ENCODE measurements at regions not wholly inside any gene's neighbourhood (a gene's known extent, or its start where the extent isn't known, plus 50 kb on each side); places are given as distances from the start of the nearest gene placed in this dataset.

GRCh38 chr2:235180642-235181041 lies 228.8 kb downstream of the SH3BP4 start:
- H2BK5ac ChIP-seq (ENCODE audit: low read length) = no peak overlapping the region
- peaks cover 0 to 4% of the 10 kb centered on the region in 2 donors for H3K4me1 ChIP-seq (ENCODE audit: control insufficient read depth in 2 of 2, insufficient read depth in 1 of 2, low read depth in 1 of 2, low read length in 2 of 2)
- H2BK15ac ChIP-seq (ENCODE audit: low read length) = no peak overlapping the region
- no peak for DNase-seq (ENCODE audit: low spot score)
- no peak overlapping the region for H3K4ac ChIP-seq (ENCODE audit: low read length)
- no peak overlapping the region for H3K23ac ChIP-seq (ENCODE audit: low read depth, low read length, poor library complexity)
- H2BK12ac ChIP-seq (ENCODE audit: low read length) = no peak overlapping the region
- no peaks in the 10 kb centered on the region for H3K36me3 ChIP-seq (replicated peaks in 1 of 2; ENCODE audit: control insufficient read depth in 2 of 2, insufficient read depth in 2 of 2, low read length in 2 of 2)
- H3K79me1 ChIP-seq (ENCODE audit: low read depth, low read length) = no peaks in the 10 kb centered on the region
- H3K4me2 ChIP-seq (ENCODE audit: insufficient read depth, low read length, poor library complexity, severe bottlenecking) = no peak overlapping the region
- H3K9ac ChIP-seq (ENCODE audit: low read depth, low read length, poor library complexity) = no peak overlapping the region
- no peak overlapping the region for H3K27ac ChIP-seq (replicated peaks; ENCODE audit: low read length)
- H3K4me3 ChIP-seq (ENCODE audit: low read length in 2 of 2) = no peak overlapping the region
- H3K18ac ChIP-seq (ENCODE audit: low read length) = no peak overlapping the region
- H4K8ac ChIP-seq (ENCODE audit: low read depth, low read length) = no peak overlapping the region
- H4K91ac ChIP-seq (ENCODE audit: low read depth, low read length, poor library complexity) = no peak overlapping the region
- no peak overlapping the region for H2AK5ac ChIP-seq (ENCODE audit: low read depth, low read length)
- no CpG with 5 or more reads among the region's 6 CpGs for WGBS, 2 donors (ENCODE audit: extremely low coverage in 2 of 2, insufficient read length in 2 of 2, insufficient replicate concordance in 1 of 2)
- H3K27me3 ChIP-seq (ENCODE audit: control insufficient read depth in 3 of 3, insufficient read depth in 3 of 3, low read depth in 1 of 3, low read length in 3 of 3) = peaks cover 0 to 3% (median 0%) of the 10 kb centered on the region in 3 experiments
- H2AFZ ChIP-seq (ENCODE audit: low read length) = no peak overlapping the region
- H2BK120ac ChIP-seq (ENCODE audit: low read depth, low read length) = no peak overlapping the region
- H3K14ac ChIP-seq (ENCODE audit: low read length) = no peak overlapping the region
- H3K9me3 ChIP-seq (replicated peaks in 1 of 2; ENCODE audit: control insufficient read depth in 2 of 2, insufficient read depth in 1 of 2, low read depth in 1 of 2, low read length in 2 of 2) = no peaks in the 10 kb centered on the region

GRCh38 chr2:235183786-235184185 lies 232.0 kb downstream of the SH3BP4 start:
- no peak overlapping the region for H4K91ac ChIP-seq (ENCODE audit: low read depth, low read length, poor library complexity)
- H3K27me3 ChIP-seq (ENCODE audit: control insufficient read depth in 3 of 3, insufficient read depth in 3 of 3, low read depth in 1 of 3, low read length in 3 of 3) = peaks cover 0 to 8% (median 0%) of the 10 kb centered on the region in 3 experiments
- H2AFZ ChIP-seq (ENCODE audit: low read length) = no peak overlapping the region
- no peak overlapping the region for H3K4ac ChIP-seq (ENCODE audit: low read length)
- no peaks in the 10 kb centered on the region for H3K9me3 ChIP-seq (replicated peaks in 1 of 2; ENCODE audit: control insufficient read depth in 2 of 2, insufficient read depth in 1 of 2, low read depth in 1 of 2, low read length in 2 of 2)
- H3K23ac ChIP-seq (ENCODE audit: low read depth, low read length, poor library complexity) = no peak overlapping the region
- H2BK120ac ChIP-seq (ENCODE audit: low read depth, low read length) = no peak overlapping the region
- no peak overlapping the region for H2BK15ac ChIP-seq (ENCODE audit: low read length)
- H4K8ac ChIP-seq (ENCODE audit: low read depth, low read length) = no peak overlapping the region
- no peak overlapping the region for H3K14ac ChIP-seq (ENCODE audit: low read length)
- no peak overlapping the region for H2BK5ac ChIP-seq (ENCODE audit: low read length)
- H2AK5ac ChIP-seq (ENCODE audit: low read depth, low read length) = no peak overlapping the region
- no peak overlapping the region for H3K27ac ChIP-seq (replicated peaks; ENCODE audit: low read length)
- no peak for DNase-seq (ENCODE audit: low spot score)
- no peak overlapping the region for H2BK12ac ChIP-seq (ENCODE audit: low read length)
- no peaks in the 10 kb centered on the region for H3K36me3 ChIP-seq (replicated peaks in 1 of 2; ENCODE audit: control insufficient read depth in 2 of 2, insufficient read depth in 2 of 2, low read length in 2 of 2)
- no peak overlapping the region for H3K9ac ChIP-seq (ENCODE audit: low read depth, low read length, poor library complexity)
- no peak overlapping the region for H3K4me2 ChIP-seq (ENCODE audit: insufficient read depth, low read length, poor library complexity, severe bottlenecking)
- peaks cover 0 to 4% of the 10 kb centered on the region in 2 donors for H3K4me1 ChIP-seq (ENCODE audit: control insufficient read depth in 2 of 2, insufficient read depth in 1 of 2, low read depth in 1 of 2, low read length in 2 of 2)
- no peak overlapping the region for H3K18ac ChIP-seq (ENCODE audit: low read length)
- no peaks in the 10 kb centered on the region for H3K79me1 ChIP-seq (ENCODE audit: low read depth, low read length)
- no peak overlapping the region for H3K4me3 ChIP-seq (ENCODE audit: low read length in 2 of 2)

GRCh38 chr2:235187806-235188205 lies 236.0 kb downstream of the SH3BP4 start:
- DNase-seq (ENCODE audit: low spot score) = no peak
- Histone ChIP-seq H2BK15ac (ENCODE audit: low read length) (peak overlapping the region; percentile 23), H3K4me3 (ENCODE audit: low read length in 2 of 2) (no peak overlapping the region), H3K23ac (ENCODE audit: low read depth, low read length, poor library complexity) (no peak overlapping the region), H3K4ac (ENCODE audit: low read length) (no peak overlapping the region), H3K36me3 (replicated peaks in 1 of 2; ENCODE audit: control insufficient read depth in 2 of 2, insufficient read depth in 2 of 2, low read length in 2 of 2) (no peaks in the 10 kb centered on the region), H4K8ac (ENCODE audit: low read depth, low read length) (no peak overlapping the region), H3K27ac (replicated peaks; ENCODE audit: low read length) (no peak overlapping the region), H2AFZ (ENCODE audit: low read length) (no peak overlapping the region), H3K18ac (ENCODE audit: low read length) (no peak overlapping the region), H2BK120ac (ENCODE audit: low read depth, low read length) (no peak overlapping the region), H2BK12ac (ENCODE audit: low read length) (no peak overlapping the region), H3K4me1 (ENCODE audit: control insufficient read depth in 2 of 2, insufficient read depth in 1 of 2, low read depth in 1 of 2, low read length in 2 of 2) (no peaks in the 10 kb centered on the region), H3K4me2 (ENCODE audit: insufficient read depth, low read length, poor library complexity, severe bottlenecking) (no peak overlapping the region), H4K91ac (ENCODE audit: low read depth, low read length, poor library complexity) (no peak overlapping the region), H3K27me3 (ENCODE audit: control insufficient read depth in 3 of 3, insufficient read depth in 3 of 3, low read depth in 1 of 3, low read length in 3 of 3) (peaks cover 0 to 5% (median 0%) of the 10 kb centered on the region in 3 experiments), H3K79me1 (ENCODE audit: low read depth, low read length) (no peaks in the 10 kb centered on the region), H3K14ac (ENCODE audit: low read length) (peak overlapping the region; percentile 86), H2BK5ac (ENCODE audit: low read length) (no peak overlapping the region), H3K9me3 (replicated peaks in 1 of 2; ENCODE audit: control insufficient read depth in 2 of 2, insufficient read depth in 1 of 2, low read depth in 1 of 2, low read length in 2 of 2) (no peaks in the 10 kb centered on the region), H3K9ac (ENCODE audit: low read depth, low read length, poor library complexity) (no peak overlapping the region), H2AK5ac (ENCODE audit: low read depth, low read length) (no peak overlapping the region)
- WGBS, 2 donors (ENCODE audit: extremely low coverage in 2 of 2, insufficient read length in 2 of 2, insufficient replicate concordance in 1 of 2) = no CpG with 5 or more reads among the region's 8 CpGs

GRCh38 chr2:235191486-235191885 lies 239.7 kb downstream of the SH3BP4 start:
- Histone ChIP-seq H3K4me1 (ENCODE audit: control insufficient read depth in 2 of 2, insufficient read depth in 1 of 2, low read depth in 1 of 2, low read length in 2 of 2) (no peaks in the 10 kb centered on the region), H3K14ac (ENCODE audit: low read length) (no peak overlapping the region), H2AFZ (ENCODE audit: low read length) (no peak overlapping the region), H3K4me2 (ENCODE audit: insufficient read depth, low read length, poor library complexity, severe bottlenecking) (no peak overlapping the region), H2BK12ac (ENCODE audit: low read length) (no peak overlapping the region), H3K79me1 (ENCODE audit: low read depth, low read length) (no peaks in the 10 kb centered on the region), H2BK15ac (ENCODE audit: low read length) (no peak overlapping the region), H3K23ac (ENCODE audit: low read depth, low read length, poor library complexity) (no peak overlapping the region), H2BK120ac (ENCODE audit: low read depth, low read length) (no peak overlapping the region), H3K27me3 (ENCODE audit: control insufficient read depth in 3 of 3, insufficient read depth in 3 of 3, low read depth in 1 of 3, low read length in 3 of 3) (peaks cover 0 to 5% (median 0%) of the 10 kb centered on the region in 3 experiments), H2BK5ac (ENCODE audit: low read length) (no peak overlapping the region), H4K91ac (ENCODE audit: low read depth, low read length, poor library complexity) (no peak overlapping the region), H3K9ac (ENCODE audit: low read depth, low read length, poor library complexity) (no peak overlapping the region), H3K18ac (ENCODE audit: low read length) (peak overlapping the region; percentile 50), H3K9me3 (replicated peaks in 1 of 2; ENCODE audit: control insufficient read depth in 2 of 2, insufficient read depth in 1 of 2, low read depth in 1 of 2, low read length in 2 of 2) (no peaks in the 10 kb centered on the region), H3K4me3 (ENCODE audit: low read length in 2 of 2) (no peak overlapping the region), H3K4ac (ENCODE audit: low read length) (no peak overlapping the region), H2AK5ac (ENCODE audit: low read depth, low read length) (no peak overlapping the region), H3K36me3 (replicated peaks in 1 of 2; ENCODE audit: control insufficient read depth in 2 of 2, insufficient read depth in 2 of 2, low read length in 2 of 2) (no peaks in the 10 kb centered on the region), H3K27ac (replicated peaks; ENCODE audit: low read length) (no peak overlapping the region), H4K8ac (ENCODE audit: low read depth, low read length) (no peak overlapping the region)
- no CpG with 5 or more reads among the region's 15 CpGs for WGBS, 2 donors (ENCODE audit: extremely low coverage in 2 of 2, insufficient read length in 2 of 2, insufficient replicate concordance in 1 of 2)
- no peak for DNase-seq (ENCODE audit: low spot score)

All from neuronal stem cell (in vitro differentiated cells).